HepG2 (cell line): ENCODE measurements at regions not wholly inside any gene's neighbourhood (a gene's known extent, or its start where the extent isn't known, plus 50 kb on each side); places are given as distances from the start of the nearest gene placed in this dataset.
A peak's percentile ranks its signal among the peaks of the same experiment; 100 is the strongest.
"Not testable (repeated sequence)": the region's sequence is repeated elsewhere in the genome, so short reads cannot be mapped to it uniquely, and the experiment has no call there.

Experiments
- ATAC-seq: fragments of 200-7000 bp; cut with Tn5 transposase; 3 replicates; pipeline ENCODE4 v1.9.1; 2020; ENCODE audit warnings: mild to moderate bottlenecking, moderate library complexity
- BruUV-seq: library from RNA; stranded (reverse); fragments of 400-500 nt; replicated peaks from 2 replicates; lab custom pipeline; 2021; lab: Mats Ljungman, UMichigan
- CTCF ChIA-PET: fragments of 300-600 bp; formaldehyde crosslinking; extraction: SDS; loops from one replicate; lab custom pipeline; 2021; ENCODE audit warnings: low total read pairs, inconsistent platforms, low intra/inter-chr PET ratio; lab: Yijun Ruan, JAX
- POLR2A ChIA-PET: fragments of 350-600 bp; sonication (Branson Sonifier 250); formaldehyde crosslinking; loops from one replicate; lab custom pipeline; 2020; ENCODE audit warnings: antibody characterized with exemption, inconsistent platforms; lab: Yijun Ruan, JAX
- DNase-seq: peaks from one replicate; pipeline ENCODE4 v3.0.0-alpha.2; 2015; ENCODE audit warnings: low spot score
- FAIRE-seq: peaks from 3 replicates; lab custom pipeline; 2011; peaks lifted over from hg19 to GRCh38; lab: Jason Lieb, UNC
- H2AFZ ChIP-seq: one replicate; pipeline ENCODE4 v1.6.1; 2011; ENCODE audit warnings: low read length, inconsistent platforms
- H3K27ac ChIP-seq: fragments of 300-600 bp; 3 replicates; pipeline ENCODE4 v1.8.0; 2011; ENCODE audit warnings: mixed run types, mild to moderate bottlenecking, mixed read lengths, low read length, inconsistent platforms; ENCODE audit not compliant: insufficient read depth; ENCODE audit errors: extremely low read length
- H3K27me3 ChIP-seq, 2 experiments: fragments of 200-600 bp in 1 of 2; 2 replicates in 1 of 2; 3 replicates in 1 of 2; pipeline versions ENCODE4 v1.6.0 to v1.8.0; 2011; ENCODE audit warnings: low read length in 2 of 2, mild to moderate bottlenecking in 2 of 2, moderate library complexity in 2 of 2, inconsistent platforms in 1 of 2; ENCODE audit not compliant: insufficient read depth in 2 of 2, control insufficient read depth in 1 of 2
- H3K36me3 ChIP-seq, 2 experiments: fragments of 200-600 bp in 1 of 2; replicated peaks in 1 of 2; 2 replicates in 1 of 2; 3 replicates in 1 of 2; pipeline versions ENCODE4 v1.5.1 to v1.8.0; 2011; ENCODE audit warnings: low read length in 2 of 2, inconsistent platforms in 1 of 2; ENCODE audit not compliant: insufficient read depth in 2 of 2, control insufficient read depth in 1 of 2
- H3K4me1 ChIP-seq: 2 replicates; pipeline ENCODE4 v1.5.1; 2012; ENCODE audit warnings: low read length, inconsistent platforms; ENCODE audit not compliant: insufficient read depth
- H3K4me2 ChIP-seq: 2 replicates; pipeline ENCODE4 v1.6.0; 2011; ENCODE audit warnings: low read depth, low read length, inconsistent platforms
- H3K4me3 ChIP-seq, 3 experiments: fragments of 200-600 bp in 1 of 3; sonication (generic), shearing (Covaris generic) in 1 of 3; replicated peaks in 1 of 3; 2 replicates each; pipeline ENCODE4 v1.5.1; 2011 to 2016; ENCODE audit warnings: low read length in 3 of 3, inconsistent platforms in 2 of 3, low read depth in 2 of 3, mild to moderate bottlenecking in 2 of 3, control low read depth in 1 of 3, mixed read lengths in 1 of 3; ENCODE audit not compliant: insufficient read depth in 1 of 3
- H3K79me2 ChIP-seq: one replicate; pipeline ENCODE4 v1.6.1; 2011; ENCODE audit warnings: low read length, inconsistent platforms; ENCODE audit not compliant: insufficient read depth
- H3K9ac ChIP-seq: 2 replicates; pipeline ENCODE4 v1.6.0; 2011; ENCODE audit warnings: mild to moderate bottlenecking, low read depth, low read length, inconsistent platforms; ENCODE audit not compliant: insufficient read depth
- H3K9me3 ChIP-seq: 2 replicates; pipeline ENCODE4 v1.5.1; 2012; ENCODE audit warnings: mild to moderate bottlenecking, low read length
- H4K20me1 ChIP-seq: 2 replicates; pipeline ENCODE4 v1.6.0; 2011; ENCODE audit warnings: inconsistent platforms, mild to moderate bottlenecking, low read length, moderate library complexity; ENCODE audit not compliant: insufficient read depth
- STAG1 ChIP-seq: sonication (generic); formaldehyde crosslinking; IDR thresholded peaks from 2 replicates; pipeline ENCODE4 v1.4.0; 2020; ENCODE audit warnings: missing genetic modification reagents
- ZNF644 ChIP-seq: IDR thresholded peaks from 2 replicates; pipeline ENCODE4 v1.6.1; 2016; ENCODE audit warnings: low read depth
- WGBS: methylation state at CpG from one replicate; pipeline ENCODE4 v1.1.6; 2017; ENCODE audit warnings: low lambda C conversion rate; 5-methylcytosine and 5-hydroxymethylcytosine counted together
- in situ Hi-C: cut with HindIII; loops from 2 replicates; pipeline ENCODE4 v1.10.0; 2017; ENCODE audit warnings: low pct_unique_long_range_greater_than_20kb; ENCODE audit not compliant: extremely low pct_ligation_motif_present
- intact Hi-C: fragments of 100-400 bp; cut with micrococcal nuclease; formaldehyde crosslinking; loops from one replicate; pipeline ENCODE4 v1.10.0; 2022; ENCODE audit not compliant: unreplicated experiment

DNA sequence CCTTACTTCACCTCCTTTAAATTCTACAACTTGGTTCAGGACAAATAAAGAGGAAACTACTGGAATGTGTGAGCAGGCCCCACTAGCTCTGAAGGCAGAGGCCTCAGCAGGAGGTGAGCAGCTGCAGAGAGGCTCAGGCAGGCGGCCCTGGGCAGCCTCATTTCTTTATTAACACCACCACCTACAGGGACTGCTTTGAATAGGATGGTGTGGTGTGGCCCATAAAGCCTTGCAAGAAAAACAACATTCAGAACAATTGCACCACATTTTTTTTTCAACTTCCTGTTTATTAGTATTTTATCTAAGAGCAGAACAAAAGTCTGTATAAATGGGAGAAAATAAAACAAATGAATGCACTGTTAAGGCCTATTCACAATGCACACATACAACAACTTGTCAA, 333.7 kb downstream of the BCL2L11 start:
- peak; percentile 98 for ATAC-seq
- H2AFZ ChIP-seq, intact Hi-C loops: not testable (repeated sequence)

DNA sequence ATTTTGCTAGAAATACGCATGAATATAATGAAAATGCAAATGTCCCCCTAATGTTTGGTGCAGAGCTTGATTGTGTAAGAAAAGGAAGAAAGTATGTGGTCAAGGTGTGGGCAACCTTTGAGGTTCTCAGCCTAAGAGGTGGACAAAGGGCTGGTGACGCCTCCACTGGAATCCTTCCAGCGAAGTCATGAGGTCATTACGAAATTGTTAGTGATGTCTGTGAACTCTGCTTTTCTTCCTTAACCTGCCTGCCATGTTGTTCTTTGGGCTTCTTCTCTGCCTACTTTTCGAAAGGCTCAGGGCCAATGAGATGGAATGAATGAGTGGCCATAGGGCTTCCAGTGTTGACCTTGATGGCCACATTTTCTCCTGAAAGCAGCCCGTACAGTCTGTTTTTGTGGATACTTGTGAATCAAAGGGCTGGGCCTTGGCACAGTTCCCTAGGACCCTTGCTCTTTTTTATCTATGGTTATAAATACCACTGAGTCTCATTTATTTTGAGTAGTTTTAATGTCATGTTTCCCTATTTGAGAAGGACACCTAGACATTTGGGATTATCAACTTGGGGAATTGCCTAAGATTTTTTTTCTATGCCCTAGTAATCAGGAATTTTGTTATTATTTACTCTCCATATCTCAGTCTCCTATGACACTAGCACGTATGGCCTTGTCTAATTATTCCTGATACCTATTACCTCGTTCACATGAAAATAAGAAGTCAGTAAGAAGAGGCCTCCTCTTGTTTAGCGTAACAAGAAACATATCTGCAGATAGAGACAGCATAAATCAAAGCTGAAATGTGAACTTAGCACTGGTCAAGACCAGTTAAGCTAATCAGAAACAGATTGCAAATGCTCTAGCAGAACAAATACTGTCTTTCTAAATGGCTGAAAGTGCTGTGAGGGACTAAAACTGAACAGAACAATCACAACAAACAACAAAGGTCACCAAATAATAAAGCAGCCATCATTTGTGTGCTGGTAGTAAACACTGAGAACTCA, 334.6 kb downstream of the BCL2L11 start:
- FAIRE-seq, H3K9me3 ChIP-seq, in situ Hi-C loops, POLR2A ChIA-PET, H3K27me3 ChIP-seq, intact Hi-C loops, H3K36me3 ChIP-seq, BruUV-seq, H3K4me3 ChIP-seq, H4K20me1 ChIP-seq, DNase-seq, ATAC-seq, H3K9ac ChIP-seq, H3K4me2 ChIP-seq, H3K27ac ChIP-seq, CTCF ChIA-PET, H2AFZ ChIP-seq: not testable (repeated sequence)
- WGBS = 90% methylated on average over 9 of the region's 9 CpGs
- H3K79me2 ChIP-seq = peaks cover 16% of the 10 kb centered on the region
- peak; percentile 51; the same call in 1 of the 2 replicates for TF ChIP-seq ZNF644 (CRISPR knock-in tag)
- peaks cover 30% of the 10 kb centered on the region for H3K4me1 ChIP-seq

More for the DNA sequence above, 333.7 kb downstream of the BCL2L11 start:
- H4K20me1 ChIP-seq, POLR2A ChIA-PET, H3K4me3 ChIP-seq, H3K27ac ChIP-seq, H3K27me3 ChIP-seq, H3K9ac ChIP-seq, BruUV-seq, H3K9me3 ChIP-seq, FAIRE-seq, CTCF ChIA-PET, H3K4me2 ChIP-seq, in situ Hi-C loops, H3K36me3 ChIP-seq: not testable (repeated sequence)
- peaks cover 30% of the 10 kb centered on the region for H3K4me1 ChIP-seq
- peak; percentile 26 for DNase-seq
- TF ChIP-seq STAG1 (CRISPR knock-in tag) = peak; percentile 64
- WGBS = 57% methylated on average over 1 of the region's 1 CpG
- H3K79me2 ChIP-seq = peaks cover 19% of the 10 kb centered on the region

DNA sequence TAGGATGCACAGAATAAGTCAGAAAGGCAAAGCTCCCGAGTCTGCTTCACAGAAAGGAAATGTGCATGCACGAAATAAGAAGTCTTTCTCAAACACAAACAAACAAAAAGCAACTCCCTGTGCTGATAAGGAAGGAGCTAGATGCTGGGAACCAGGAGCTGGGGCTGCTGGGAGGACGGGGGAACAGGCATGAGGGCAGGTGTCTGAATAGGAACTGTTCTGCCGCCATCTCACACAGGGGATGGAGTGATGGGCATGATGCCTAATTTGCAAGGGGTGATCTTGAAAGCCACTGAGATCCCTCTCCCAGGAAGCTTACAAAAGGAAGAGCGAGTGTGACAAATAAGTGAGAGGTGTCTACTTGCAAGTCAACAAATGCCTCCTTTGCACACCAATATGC, 336.5 kb downstream of the BCL2L11 start:
- H3K27ac ChIP-seq, H3K9me3 ChIP-seq, POLR2A ChIA-PET, ATAC-seq, H3K9ac ChIP-seq, H3K4me2 ChIP-seq, intact Hi-C loops, FAIRE-seq, H3K27me3 ChIP-seq, CTCF ChIA-PET, BruUV-seq, H3K36me3 ChIP-seq, H3K4me3 ChIP-seq, in situ Hi-C loops, H2AFZ ChIP-seq, H4K20me1 ChIP-seq, DNase-seq: not testable (repeated sequence)
- Histone ChIP-seq H3K4me1 (peaks cover 24% of the 10 kb centered on the region), H3K79me2 (peaks cover 21% of the 10 kb centered on the region)
- 97% methylated on average over 5 of the region's 5 CpGs for WGBS

DNA sequence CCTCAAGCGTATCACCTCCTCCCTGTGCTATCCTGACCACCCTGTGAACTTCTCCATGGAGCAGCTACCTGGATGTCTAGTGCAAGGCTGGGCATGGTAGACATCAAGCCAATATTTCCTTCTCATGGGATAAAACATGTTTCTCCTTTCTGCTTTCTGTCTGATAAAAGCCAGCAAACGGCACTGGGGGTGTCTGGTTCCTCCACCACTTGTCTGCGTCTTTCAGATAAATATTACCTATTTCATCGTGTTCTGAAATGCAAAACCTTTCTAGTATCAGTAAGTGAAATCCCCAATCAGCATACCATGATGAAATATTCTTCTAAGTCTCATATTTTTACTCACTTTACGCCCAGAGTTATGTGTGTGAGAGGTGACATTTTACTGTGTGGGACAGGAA, 340.2 kb downstream of the BCL2L11 start:
- POLR2A ChIA-PET, H3K9me3 ChIP-seq, FAIRE-seq, H3K36me3 ChIP-seq, H3K27ac ChIP-seq, DNase-seq, CTCF ChIA-PET, H3K4me2 ChIP-seq, BruUV-seq, H3K9ac ChIP-seq, H3K27me3 ChIP-seq, intact Hi-C loops, H2AFZ ChIP-seq, ATAC-seq, H3K4me3 ChIP-seq, in situ Hi-C loops, H4K20me1 ChIP-seq: not testable (repeated sequence)
- H3K4me1 ChIP-seq = peaks cover 21% of the 10 kb centered on the region
- H3K79me2 ChIP-seq = peaks cover 25% of the 10 kb centered on the region
- 97% methylated on average over 5 of the region's 5 CpGs for WGBS
